ENCODE measurements at regions not wholly inside any gene's neighbourhood (a gene's known extent, or its start where the extent isn't known, plus 50 kb on each side); places are given as distances from the start of the nearest gene placed in this dataset.

DNA sequence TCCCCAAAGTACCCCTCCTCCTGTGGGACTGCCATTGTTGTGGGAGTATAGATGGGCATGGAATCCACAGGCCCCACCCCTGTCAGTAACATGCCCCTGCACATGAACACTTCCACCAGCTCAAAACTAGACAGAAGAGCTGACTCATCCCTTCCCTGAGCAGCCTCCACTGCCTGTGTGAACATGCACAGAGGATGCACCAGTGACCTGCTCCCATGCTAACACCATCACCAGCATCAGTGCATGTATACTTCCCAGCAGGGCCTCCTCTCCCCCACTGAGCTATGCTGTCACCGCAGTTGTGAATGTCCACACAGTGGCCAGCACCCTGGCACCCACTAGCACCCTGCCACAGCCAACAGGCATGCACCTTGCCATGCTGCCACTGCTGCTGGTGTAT, 939.8 kb downstream of the EFNA5 start (continued):
- no peak for TF ChIP-seq ZBTB20 (tag by site-specific recombination; IDR thresholded peaks at IDR 0.05)

DNA sequence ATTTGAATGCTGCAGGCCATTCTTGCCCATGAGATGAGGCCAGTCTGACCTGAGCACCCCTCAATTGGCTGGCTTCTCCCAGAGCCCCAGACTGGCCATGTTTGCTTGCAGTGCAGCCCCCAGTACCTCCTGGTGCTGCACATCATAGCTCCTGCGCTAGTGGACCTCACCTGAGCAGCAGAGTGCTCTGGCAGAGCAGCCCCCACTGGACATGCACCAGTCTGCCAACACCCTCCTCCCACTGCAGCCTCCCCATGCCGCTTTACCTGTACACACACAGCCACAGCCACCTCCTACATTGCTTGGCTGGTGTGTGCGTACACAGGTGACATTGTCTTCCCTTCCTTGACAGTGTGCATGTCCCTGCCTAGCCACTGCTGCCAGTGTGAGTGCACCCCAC, 940.2 kb downstream of the EFNA5 start:
- Histone ChIP-seq H3K9me3 (ENCODE audit: control insufficient read depth, insufficient read depth, low read depth, low read length) (no peaks in the 10 kb centered on the region), H3K27ac (ENCODE audit: extremely low read depth, low read depth, low read length) (no peak overlapping the region), H3K4me3 (ENCODE audit: low read depth, low read length) (no peak overlapping the region), H3K36me3 (ENCODE audit: control insufficient read depth in 2 of 2, insufficient read depth in 1 of 2, low read length in 2 of 2) (no peaks in the 10 kb centered on the region), H3K4me1 (ENCODE audit: control insufficient read depth, insufficient read depth, low read length) (no peaks in the 10 kb centered on the region)
- CTCF ChIA-PET: no interaction called here
- TF ChIP-seq BCL11B (tag by site-specific recombination; IDR thresholded peaks at IDR 0.05; ENCODE audit: low read depth) (no peak), ZNF677 (tag by site-specific recombination; IDR thresholded peaks at IDR 0.05) (no peak), ZNF266 (tag by site-specific recombination; IDR thresholded peaks at IDR 0.05; ENCODE audit: low read depth) (no peak), ZNF140 (tag by site-specific recombination; IDR thresholded peaks at IDR 0.05) (no peak)
- POLR2A ChIA-PET: no interaction called here

DNA sequence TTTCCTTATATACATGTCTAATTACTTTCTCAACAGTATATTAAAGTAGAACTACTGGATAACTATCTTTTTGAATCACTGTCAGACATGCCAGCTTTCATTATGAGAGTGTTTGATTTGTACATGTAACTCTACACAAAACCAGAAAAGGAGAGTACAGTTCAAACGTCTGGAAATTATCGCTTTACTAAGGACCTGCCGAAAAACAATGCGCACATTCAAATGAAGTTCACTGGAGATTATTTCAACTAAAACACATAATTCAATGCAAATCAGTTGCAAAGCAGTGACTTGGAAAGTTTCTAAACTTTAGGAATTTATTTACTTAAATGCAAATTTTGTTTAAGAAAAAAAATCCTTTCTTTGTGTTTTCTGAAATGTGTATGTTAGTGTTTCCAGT, 942.5 kb downstream of the EFNA5 start:
- CTCF ChIA-PET: no interaction called here
- no peaks in the 10 kb centered on the region for H3K4me1 ChIP-seq (ENCODE audit: control insufficient read depth, insufficient read depth, low read length)
- no peaks in the 10 kb centered on the region for H3K9me3 ChIP-seq (ENCODE audit: control insufficient read depth, insufficient read depth, low read depth, low read length)
- no peak overlapping the region for H3K4me3 ChIP-seq (ENCODE audit: low read depth, low read length)
- no peak overlapping the region for H3K27ac ChIP-seq (ENCODE audit: extremely low read depth, low read depth, low read length)
- TF ChIP-seq ZNF324 (tag by site-specific recombination; IDR thresholded peaks at IDR 0.05) (no peak), ZNF621 (tag by site-specific recombination; IDR thresholded peaks at IDR 0.05) (no peak), PRDM1 (tag by site-specific recombination; IDR thresholded peaks at IDR 0.05) (no peak), ZFP69B (tag by site-specific recombination; IDR thresholded peaks at IDR 0.05) (no peak), ZSCAN23 (tag by site-specific recombination; IDR thresholded peaks at IDR 0.05) (no peak), ZNF76 (tag by site-specific recombination; IDR thresholded peaks at IDR 0.05; ENCODE audit: borderline replicate concordance, low read depth) (no peak), ZFP37 (tag by site-specific recombination; IDR thresholded peaks at IDR 0.05) (no peak), ZBTB1 (tag by site-specific recombination; IDR thresholded peaks at IDR 0.05) (no peak), ZNF658 (tag by site-specific recombination; IDR thresholded peaks at IDR 0.05) (no peak), ZBTB17 (tag by site-specific recombination; IDR thresholded peaks at IDR 0.05) (no peak)
- TF ChIP-seq, protein P1, sequence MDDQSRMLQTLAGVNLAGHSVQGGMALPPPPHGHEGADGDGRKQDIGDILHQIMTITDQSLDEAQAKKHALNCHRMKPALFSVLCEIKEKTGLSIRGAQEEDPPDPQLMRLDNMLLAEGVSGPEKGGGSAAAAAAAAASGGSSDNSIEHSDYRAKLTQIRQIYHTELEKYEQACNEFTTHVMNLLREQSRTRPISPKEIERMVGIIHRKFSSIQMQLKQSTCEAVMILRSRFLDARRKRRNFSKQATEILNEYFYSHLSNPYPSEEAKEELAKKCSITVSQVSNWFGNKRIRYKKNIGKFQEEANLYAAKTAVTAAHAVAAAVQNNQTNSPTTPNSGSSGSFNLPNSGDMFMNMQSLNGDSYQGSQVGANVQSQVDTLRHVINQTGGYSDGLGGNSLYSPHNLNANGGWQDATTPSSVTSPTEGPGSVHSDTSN (CRISPR knock-in tag; IDR thresholded peaks at IDR 0.05): no peak
- TF ChIP-seq, protein P2, sequence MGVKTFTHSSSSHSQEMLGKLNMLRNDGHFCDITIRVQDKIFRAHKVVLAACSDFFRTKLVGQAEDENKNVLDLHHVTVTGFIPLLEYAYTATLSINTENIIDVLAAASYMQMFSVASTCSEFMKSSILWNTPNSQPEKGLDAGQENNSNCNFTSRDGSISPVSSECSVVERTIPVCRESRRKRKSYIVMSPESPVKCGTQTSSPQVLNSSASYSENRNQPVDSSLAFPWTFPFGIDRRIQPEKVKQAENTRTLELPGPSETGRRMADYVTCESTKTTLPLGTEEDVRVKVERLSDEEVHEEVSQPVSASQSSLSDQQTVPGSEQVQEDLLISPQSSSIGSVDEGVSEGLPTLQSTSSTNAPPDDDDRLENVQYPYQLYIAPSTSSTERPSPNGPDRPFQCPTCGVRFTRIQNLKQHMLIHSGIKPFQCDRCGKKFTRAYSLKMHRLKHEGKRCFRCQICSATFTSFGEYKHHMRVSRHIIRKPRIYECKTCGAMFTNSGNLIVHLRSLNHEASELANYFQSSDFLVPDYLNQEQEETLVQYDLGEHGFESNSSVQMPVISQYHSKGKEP (tag by site-specific recombination; IDR thresholded peaks at IDR 0.05): no peak
- TF ChIP-seq, protein P3, sequence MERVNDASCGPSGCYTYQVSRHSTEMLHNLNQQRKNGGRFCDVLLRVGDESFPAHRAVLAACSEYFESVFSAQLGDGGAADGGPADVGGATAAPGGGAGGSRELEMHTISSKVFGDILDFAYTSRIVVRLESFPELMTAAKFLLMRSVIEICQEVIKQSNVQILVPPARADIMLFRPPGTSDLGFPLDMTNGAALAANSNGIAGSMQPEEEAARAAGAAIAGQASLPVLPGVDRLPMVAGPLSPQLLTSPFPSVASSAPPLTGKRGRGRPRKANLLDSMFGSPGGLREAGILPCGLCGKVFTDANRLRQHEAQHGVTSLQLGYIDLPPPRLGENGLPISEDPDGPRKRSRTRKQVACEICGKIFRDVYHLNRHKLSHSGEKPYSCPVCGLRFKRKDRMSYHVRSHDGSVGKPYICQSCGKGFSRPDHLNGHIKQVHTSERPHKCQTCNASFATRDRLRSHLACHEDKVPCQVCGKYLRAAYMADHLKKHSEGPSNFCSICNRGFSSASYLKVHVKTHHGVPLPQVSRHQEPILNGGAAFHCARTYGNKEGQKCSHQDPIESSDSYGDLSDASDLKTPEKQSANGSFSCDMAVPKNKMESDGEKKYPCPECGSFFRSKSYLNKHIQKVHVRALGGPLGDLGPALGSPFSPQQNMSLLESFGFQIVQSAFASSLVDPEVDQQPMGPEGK (tag by site-specific recombination; IDR thresholded peaks at IDR 0.05): no peak
- TF ChIP-seq, protein P4, sequence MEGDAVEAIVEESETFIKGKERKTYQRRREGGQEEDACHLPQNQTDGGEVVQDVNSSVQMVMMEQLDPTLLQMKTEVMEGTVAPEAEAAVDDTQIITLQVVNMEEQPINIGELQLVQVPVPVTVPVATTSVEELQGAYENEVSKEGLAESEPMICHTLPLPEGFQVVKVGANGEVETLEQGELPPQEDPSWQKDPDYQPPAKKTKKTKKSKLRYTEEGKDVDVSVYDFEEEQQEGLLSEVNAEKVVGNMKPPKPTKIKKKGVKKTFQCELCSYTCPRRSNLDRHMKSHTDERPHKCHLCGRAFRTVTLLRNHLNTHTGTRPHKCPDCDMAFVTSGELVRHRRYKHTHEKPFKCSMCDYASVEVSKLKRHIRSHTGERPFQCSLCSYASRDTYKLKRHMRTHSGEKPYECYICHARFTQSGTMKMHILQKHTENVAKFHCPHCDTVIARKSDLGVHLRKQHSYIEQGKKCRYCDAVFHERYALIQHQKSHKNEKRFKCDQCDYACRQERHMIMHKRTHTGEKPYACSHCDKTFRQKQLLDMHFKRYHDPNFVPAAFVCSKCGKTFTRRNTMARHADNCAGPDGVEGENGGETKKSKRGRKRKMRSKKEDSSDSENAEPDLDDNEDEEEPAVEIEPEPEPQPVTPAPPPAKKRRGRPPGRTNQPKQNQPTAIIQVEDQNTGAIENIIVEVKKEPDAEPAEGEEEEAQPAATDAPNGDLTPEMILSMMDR (tag by site-specific recombination; IDR thresholded peaks at IDR 0.05): no peak
- TF ChIP-seq, protein P5, sequence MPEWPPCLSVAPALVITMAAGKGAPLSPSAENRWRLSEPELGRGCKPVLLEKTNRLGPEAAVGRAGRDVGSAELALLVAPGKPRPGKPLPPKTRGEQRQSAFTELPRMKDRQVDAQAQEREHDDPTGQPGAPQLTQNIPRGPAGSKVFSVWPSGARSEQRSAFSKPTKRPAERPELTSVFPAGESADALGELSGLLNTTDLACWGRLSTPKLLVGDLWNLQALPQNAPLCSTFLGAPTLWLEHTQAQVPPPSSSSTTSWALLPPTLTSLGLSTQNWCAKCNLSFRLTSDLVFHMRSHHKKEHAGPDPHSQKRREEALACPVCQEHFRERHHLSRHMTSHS (tag by site-specific recombination; IDR thresholded peaks at IDR 0.05): no peak
- TF ChIP-seq, protein P6, sequence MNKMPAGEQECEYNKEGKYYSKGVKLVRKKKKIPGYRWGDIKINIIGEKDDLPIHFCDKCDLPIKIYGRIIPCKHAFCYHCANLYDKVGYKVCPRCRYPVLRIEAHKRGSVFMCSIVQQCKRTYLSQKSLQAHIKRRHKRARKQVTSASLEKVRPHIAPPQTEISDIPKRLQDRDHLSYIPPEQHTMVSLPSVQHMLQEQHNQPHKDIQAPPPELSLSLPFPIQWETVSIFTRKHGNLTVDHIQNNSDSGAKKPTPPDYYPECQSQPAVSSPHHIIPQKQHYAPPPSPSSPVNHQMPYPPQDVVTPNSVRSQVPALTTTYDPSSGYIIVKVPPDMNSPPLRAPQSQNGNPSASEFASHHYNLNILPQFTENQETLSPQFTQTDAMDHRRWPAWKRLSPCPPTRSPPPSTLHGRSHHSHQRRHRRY (tag by site-specific recombination; IDR thresholded peaks at IDR 0.05): no peak
- no peaks in the 10 kb centered on the region for H3K36me3 ChIP-seq (ENCODE audit: control insufficient read depth in 2 of 2, insufficient read depth in 1 of 2, low read length in 2 of 2)
- POLR2A ChIA-PET: no interaction called here

Measured in HEK293 (cell line).